Left ventricle myocardium inferior (tissue), 1 donor: ENCODE measurements at regions not wholly inside any gene's neighbourhood (a gene's known extent, or its start where the extent isn't known, plus 50 kb on each side); places are given as distances from the start of the nearest gene placed in this dataset.

ENCODE experiments used
- DNase-seq: peaks from one replicate; pipeline ENCODE4 v3.0.0-alpha.2; 2020
- H3K27ac ChIP-seq: fragments of 200-600 bp; replicated peaks from 2 replicates; pipeline ENCODE4 v1.8.0; 2021
- H3K27me3 ChIP-seq: fragments of 200-600 bp; 2 replicates; pipeline ENCODE4 v1.8.0; 2021; ENCODE audit warnings: low read depth
- H3K36me3 ChIP-seq: fragments of 200-600 bp; 2 replicates; pipeline ENCODE4 v1.8.0; 2021
- H3K4me1 ChIP-seq: fragments of 200-600 bp; 2 replicates; pipeline ENCODE4 v1.8.0; 2021
- H3K4me3 ChIP-seq: fragments of 200-600 bp; 2 replicates; pipeline ENCODE4 v1.8.0; 2021; ENCODE audit warnings: mild to moderate bottlenecking, moderate library complexity
- H3K9me3 ChIP-seq: fragments of 200-600 bp; replicated peaks from 2 replicates; pipeline ENCODE4 v1.8.0; 2021
- CTCF ChIP-seq: fragments of 200-600 bp; IDR thresholded peaks from 2 replicates; pipeline ENCODE4 v1.8.0; 2021; ENCODE audit warnings: antibody characterized with exemption, mild to moderate bottlenecking, borderline replicate concordance
- intact Hi-C: fragments of 100-400 bp; cut with micrococcal nuclease; formaldehyde crosslinking; loops from one replicate; pipeline ENCODE4 v1.11.0; 2022
- donor health status: DM: no; HTN: yes; CAD: no; lungs with severe emphysema.

- intact Hi-C loops, result no loop called here
- H3K36me3 ChIP-seq, result no peaks in the 10 kb centered on the region
- no peak overlapping the region for H3K27ac ChIP-seq
- no peaks in the 10 kb centered on the region for H3K4me1 ChIP-seq
- no peak overlapping the region for H3K4me3 ChIP-seq
- H3K27me3 ChIP-seq, result no peaks in the 10 kb centered on the region
- peaks cover 6% of the 10 kb centered on the region for H3K9me3 ChIP-seq
- DNase-seq, result no peak
- no peak for TF ChIP-seq CTCF
Observed at GRCh38 chr2:47686018-47686417, 96.9 kb upstream of the MSH6 start.

- no peak for DNase-seq
- TF ChIP-seq CTCF, result no peak
- H3K9me3 ChIP-seq, result no peaks in the 10 kb centered on the region
- no peak overlapping the region for H3K27ac ChIP-seq
- no peaks in the 10 kb centered on the region for H3K36me3 ChIP-seq
- intact Hi-C loops, result no loop called here
- no peaks in the 10 kb centered on the region for H3K4me1 ChIP-seq
- no peak overlapping the region for H3K4me3 ChIP-seq
- H3K27me3 ChIP-seq, result no peaks in the 10 kb centered on the region
Observed at GRCh38 chr2:47682216-47682749, 100.7 kb upstream of the MSH6 start.

GRCh38 chr2:47676261-47676926 lies 105.6 kb upstream of the KCNK12 start:
- H3K4me1 ChIP-seq, result no peaks in the 10 kb centered on the region
- no peak overlapping the region for H3K27ac ChIP-seq
- intact Hi-C loops, result no loop called here
- no peak for DNase-seq
- peaks cover 10% of the 10 kb centered on the region for H3K27me3 ChIP-seq
- H3K36me3 ChIP-seq, result no peaks in the 10 kb centered on the region
- no peak for TF ChIP-seq CTCF
- no peak overlapping the region for H3K4me3 ChIP-seq
- no peaks in the 10 kb centered on the region for H3K9me3 ChIP-seq

- Histone ChIP-seq H3K27me3 (peaks cover 10% of the 10 kb centered on the region), H3K27ac (no peak overlapping the region), H3K4me3 (no peak overlapping the region), H3K4me1 (no peaks in the 10 kb centered on the region), H3K36me3 (no peaks in the 10 kb centered on the region), H3K9me3 (no peaks in the 10 kb centered on the region)
- TF ChIP-seq CTCF, result no peak
- DNase-seq, result no peak
- intact Hi-C loops, result no loop called here
Observed at GRCh38 chr2:47675196-47675825, 104.5 kb upstream of the KCNK12 start.

GRCh38 chr2:47666332-47666731 lies 95.5 kb upstream of the KCNK12 start:
- TF ChIP-seq CTCF, result no peak
- Histone ChIP-seq H3K4me3 (no peak overlapping the region), H3K27ac (no peak overlapping the region), H3K9me3 (no peaks in the 10 kb centered on the region), H3K27me3 (no peaks in the 10 kb centered on the region), H3K4me1 (no peaks in the 10 kb centered on the region), H3K36me3 (no peaks in the 10 kb centered on the region)
- intact Hi-C loops, result no loop called here
- no peak for DNase-seq
